WTC11 (cell line): ENCODE measurements at regions not wholly inside any gene's neighbourhood (a gene's known extent, or its start where the extent isn't known, plus 50 kb on each side); places are given as distances from the start of the nearest gene placed in this dataset.

ENCODE experiments used
- ATAC-seq: fragments of 200-7000 bp; cut with Tn5 transposase; 2 replicates; pipeline ENCODE4 v1.10.0; 2021; ENCODE audit warnings: mild to moderate bottlenecking, moderate library complexity
- CTCF ChIA-PET: fragments of 300-600 bp; sonication (Branson Sonifier 250); formaldehyde crosslinking; loops from one replicate; lab custom pipeline; 2021; ENCODE audit warnings: antibody characterized with exemption; lab: Charles Lee
- POLR2A ChIA-PET: fragments of 350-600 bp; sonication (Branson Sonifier 250); formaldehyde crosslinking; loops from one replicate; lab custom pipeline; 2021; ENCODE audit warnings: antibody characterized with exemption; lab: Charles Lee
- DNase-seq: peaks from one replicate; pipeline ENCODE4 v3.0.0; 2021; ENCODE audit warnings: low spot score
- H3K27ac Mint-ChIP-seq: 2 replicates; pipeline ENCODE4 v1.8.0; 2021; ENCODE audit warnings: mixed read lengths
- H3K27me3 Mint-ChIP-seq: 2 replicates; pipeline ENCODE4 v1.8.0; 2021; ENCODE audit warnings: low read depth, mild to moderate bottlenecking, moderate library complexity, mixed read lengths
- H3K36me3 Mint-ChIP-seq: 2 replicates; pipeline ENCODE4 v1.8.0; 2021; ENCODE audit warnings: mixed read lengths
- H3K4me1 Mint-ChIP-seq: 2 replicates; pipeline ENCODE4 v1.8.0; 2022; ENCODE audit warnings: mixed read lengths
- H3K4me3 Mint-ChIP-seq: 2 replicates; pipeline ENCODE4 v1.8.0; 2021; ENCODE audit warnings: mild to moderate bottlenecking, moderate library complexity, mixed read lengths
- H3K9me3 Mint-ChIP-seq: 2 replicates; pipeline ENCODE4 v1.8.0; 2021; ENCODE audit warnings: mixed read lengths
- ATF1 ChIP-seq: sonication (generic); formaldehyde crosslinking; IDR thresholded peaks from 2 replicates; pipeline ENCODE4 v1.8.1; 2023; ENCODE audit warnings: mild to moderate bottlenecking, moderate library complexity, missing genetic modification reagents
- ATF3 ChIP-seq: sonication (generic); formaldehyde crosslinking; conservative IDR thresholded peaks from 2 replicates; pipeline ENCODE4 v1.8.1; 2022; ENCODE audit warnings: mild to moderate bottlenecking, missing genetic modification reagents
- CBFB ChIP-seq: sonication (generic); formaldehyde crosslinking; IDR thresholded peaks from 2 replicates; pipeline ENCODE4 v1.8.1; 2022; ENCODE audit warnings: mild to moderate bottlenecking, low read depth, missing genetic modification reagents
- CREB1 ChIP-seq: sonication (generic); formaldehyde crosslinking; IDR thresholded peaks from 2 replicates; pipeline ENCODE4 v1.8.0; 2023; ENCODE audit warnings: mild to moderate bottlenecking, missing genetic modification reagents
- E2F5 ChIP-seq: sonication (generic); formaldehyde crosslinking; IDR thresholded peaks from 2 replicates; pipeline ENCODE4 v1.8.1; 2022; ENCODE audit warnings: mild to moderate bottlenecking, moderate library complexity, missing genetic modification reagents
- FOXJ3 ChIP-seq: sonication (generic); formaldehyde crosslinking; IDR thresholded peaks from 2 replicates; pipeline ENCODE4 v1.9.0; 2021; ENCODE audit warnings: missing genetic modification reagents, mild to moderate bottlenecking, borderline replicate concordance
- GTF2I ChIP-seq: fragments of 250-450 bp; sonication (Bioruptor Pico); conservative IDR thresholded peaks from 2 replicates; pipeline ENCODE4 v1.4.0; 2021; ENCODE audit warnings: mild to moderate bottlenecking
- IRF1 ChIP-seq: sonication (generic); formaldehyde crosslinking; IDR thresholded peaks from 2 replicates; pipeline ENCODE4 v1.8.0; 2023; ENCODE audit warnings: missing genetic modification reagents
- MLX ChIP-seq: sonication (generic); formaldehyde crosslinking; IDR thresholded peaks from 2 replicates; pipeline ENCODE4 v1.8.1; 2023; ENCODE audit warnings: mild to moderate bottlenecking, missing genetic modification reagents, moderate library complexity
- NFYB ChIP-seq: sonication (generic); formaldehyde crosslinking; conservative IDR thresholded peaks from 2 replicates; pipeline ENCODE4 v1.8.0; 2022; ENCODE audit warnings: low read depth, missing genetic modification reagents
- NR3C1 ChIP-seq: sonication (generic); formaldehyde crosslinking; conservative IDR thresholded peaks from 2 replicates; pipeline ENCODE4 v1.8.1; 2023; ENCODE audit warnings: low read depth, mild to moderate bottlenecking, missing genetic modification reagents
- SOX15 ChIP-seq: fragments of 250-450 bp; sonication (Bioruptor Pico); IDR thresholded peaks from 2 replicates; pipeline ENCODE4 v1.9.0; 2021; ENCODE audit warnings: mild to moderate bottlenecking
- TEAD1 ChIP-seq: sonication (generic); formaldehyde crosslinking; IDR thresholded peaks from 2 replicates; pipeline ENCODE4 v1.8.0; 2022; ENCODE audit warnings: mild to moderate bottlenecking, missing genetic modification reagents
- TP53 ChIP-seq: sonication (generic); formaldehyde crosslinking; IDR thresholded peaks from 2 replicates; pipeline ENCODE4 v1.8.1; 2023; ENCODE audit warnings: mild to moderate bottlenecking, missing genetic modification reagents
- ZBTB21 ChIP-seq: sonication (generic); formaldehyde crosslinking; IDR thresholded peaks from 2 replicates; pipeline ENCODE4 v1.8.1; 2023; ENCODE audit warnings: mild to moderate bottlenecking, missing genetic modification reagents, borderline replicate concordance
- ZNF138 ChIP-seq: sonication (generic); formaldehyde crosslinking; conservative IDR thresholded peaks from 2 replicates; pipeline ENCODE4 v1.8.1; 2022; ENCODE audit warnings: mild to moderate bottlenecking, moderate library complexity, missing genetic modification reagents
- ZNF219 ChIP-seq: sonication (generic); formaldehyde crosslinking; IDR thresholded peaks from 2 replicates; pipeline ENCODE4 v1.8.0; 2023; ENCODE audit warnings: missing genetic modification reagents, mild to moderate bottlenecking, borderline replicate concordance
- ZNF232 ChIP-seq: sonication (generic); formaldehyde crosslinking; IDR thresholded peaks from 2 replicates; pipeline ENCODE4 v1.8.0; 2022; ENCODE audit warnings: mild to moderate bottlenecking, missing genetic modification reagents
- ZNF532 ChIP-seq: fragments of 250-450 bp; sonication (Bioruptor Pico); IDR thresholded peaks from 2 replicates; pipeline ENCODE4 v1.9.0; 2021; ENCODE audit warnings: mild to moderate bottlenecking, borderline replicate concordance
- ZNF671 ChIP-seq: fragments of 250-450 bp; sonication (Bioruptor Pico); IDR thresholded peaks from 2 replicates; pipeline ENCODE4 v1.8.0; 2021; ENCODE audit warnings: mild to moderate bottlenecking
- TF ChIP-seq, protein P1 (sequence below): fragments of 250-450 bp; sonication (Bioruptor Pico); IDR thresholded peaks from 2 replicates; pipeline ENCODE4 v1.8.0; 2021; ENCODE audit warnings: mild to moderate bottlenecking
- TF ChIP-seq, protein P2 (sequence below): sonication (generic); formaldehyde crosslinking; IDR thresholded peaks from 2 replicates; pipeline ENCODE4 v1.8.1; 2022; ENCODE audit warnings: missing genetic modification reagents, borderline replicate concordance
- TF ChIP-seq, protein P3 (sequence below): sonication (generic); formaldehyde crosslinking; IDR thresholded peaks from 2 replicates; pipeline ENCODE4 v1.8.0; 2022; ENCODE audit warnings: mild to moderate bottlenecking, missing genetic modification reagents
- TF ChIP-seq, protein P4 (sequence below): sonication (generic); formaldehyde crosslinking; IDR thresholded peaks from 2 replicates; pipeline ENCODE4 v1.8.0; 2022; ENCODE audit warnings: mild to moderate bottlenecking, missing genetic modification reagents

DNA sequence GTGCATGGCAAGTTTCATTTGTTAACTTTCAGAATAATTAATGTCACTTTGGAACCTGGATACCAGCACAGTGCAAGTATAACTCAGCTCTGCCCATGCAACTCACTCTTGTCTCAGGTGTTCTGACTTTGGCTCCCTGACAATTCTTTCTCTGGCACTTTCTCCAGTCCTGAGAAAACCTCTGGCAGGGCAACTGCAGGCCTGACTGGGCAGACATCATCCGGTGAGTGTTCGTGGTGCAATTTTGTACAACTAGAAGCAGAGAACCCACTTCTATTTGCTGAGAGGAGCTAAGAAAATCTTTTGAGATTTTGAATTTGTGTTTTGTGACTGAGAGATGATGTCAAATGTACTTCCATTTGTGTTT, 143.0 kb downstream of the AQP4 start (continued):
- TF ChIP-seq MLX (CRISPR knock-in tag): no peak
- TF ChIP-seq GTF2I (CRISPR knock-in tag): no peak
- TF ChIP-seq CBFB (CRISPR knock-in tag): no peak
- no peak for TF ChIP-seq SOX15
- TF ChIP-seq, protein P1, sequence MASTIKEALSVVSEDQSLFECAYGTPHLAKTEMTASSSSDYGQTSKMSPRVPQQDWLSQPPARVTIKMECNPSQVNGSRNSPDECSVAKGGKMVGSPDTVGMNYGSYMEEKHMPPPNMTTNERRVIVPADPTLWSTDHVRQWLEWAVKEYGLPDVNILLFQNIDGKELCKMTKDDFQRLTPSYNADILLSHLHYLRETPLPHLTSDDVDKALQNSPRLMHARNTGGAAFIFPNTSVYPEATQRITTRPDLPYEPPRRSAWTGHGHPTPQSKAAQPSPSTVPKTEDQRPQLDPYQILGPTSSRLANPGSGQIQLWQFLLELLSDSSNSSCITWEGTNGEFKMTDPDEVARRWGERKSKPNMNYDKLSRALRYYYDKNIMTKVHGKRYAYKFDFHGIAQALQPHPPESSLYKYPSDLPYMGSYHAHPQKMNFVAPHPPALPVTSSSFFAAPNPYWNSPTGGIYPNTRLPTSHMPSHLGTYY: no peak
- no peak for TF ChIP-seq NR3C1
- TF ChIP-seq ZNF532: no peak
- TF ChIP-seq CREB1 (CRISPR knock-in tag): no peak
- TF ChIP-seq, all 79 proteins: peak for 0

GRCh38 chr18:26721854-26722564, 143.5 kb downstream of the AQP4 start:
- no peaks in the 10 kb centered on the region for H3K9me3 Mint-ChIP-seq
- H3K36me3 Mint-ChIP-seq: no peaks in the 10 kb centered on the region
- ATAC-seq (no peak), DNase-seq (no peak)
- TF ChIP-seq, protein P2, sequence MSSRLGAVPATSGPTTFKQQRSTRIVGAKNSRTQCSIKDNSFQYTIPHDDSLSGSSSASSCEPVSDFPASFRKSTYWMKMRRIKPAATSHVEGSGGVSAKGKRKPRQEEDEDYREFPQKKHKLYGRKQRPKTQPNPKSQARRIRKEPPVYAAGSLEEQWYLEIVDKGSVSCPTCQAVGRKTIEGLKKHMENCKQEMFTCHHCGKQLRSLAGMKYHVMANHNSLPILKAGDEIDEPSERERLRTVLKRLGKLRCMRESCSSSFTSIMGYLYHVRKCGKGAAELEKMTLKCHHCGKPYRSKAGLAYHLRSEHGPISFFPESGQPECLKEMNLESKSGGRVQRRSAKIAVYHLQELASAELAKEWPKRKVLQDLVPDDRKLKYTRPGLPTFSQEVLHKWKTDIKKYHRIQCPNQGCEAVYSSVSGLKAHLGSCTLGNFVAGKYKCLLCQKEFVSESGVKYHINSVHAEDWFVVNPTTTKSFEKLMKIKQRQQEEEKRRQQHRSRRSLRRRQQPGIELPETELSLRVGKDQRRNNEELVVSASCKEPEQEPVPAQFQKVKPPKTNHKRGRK (CRISPR knock-in tag): no peak
- TF ChIP-seq ATF3 (CRISPR knock-in tag) (no peak), CBFB (CRISPR knock-in tag) (no peak), FOXJ3 (no peak), ZBTB21 (CRISPR knock-in tag) (no peak), E2F5 (CRISPR knock-in tag) (no peak), NFYB (CRISPR knock-in tag) (no peak), ZNF138 (CRISPR knock-in tag) (no peak), TEAD1 (CRISPR knock-in tag) (no peak), ZNF232 (CRISPR knock-in tag) (no peak), TP53 (CRISPR knock-in tag) (no peak), ZNF219 (CRISPR knock-in tag) (no peak), ATF1 (CRISPR knock-in tag) (no peak), ZNF671 (CRISPR knock-in tag) (no peak), NR3C1 (no peak), IRF1 (CRISPR knock-in tag) (no peak)
- TF ChIP-seq, protein P3, sequence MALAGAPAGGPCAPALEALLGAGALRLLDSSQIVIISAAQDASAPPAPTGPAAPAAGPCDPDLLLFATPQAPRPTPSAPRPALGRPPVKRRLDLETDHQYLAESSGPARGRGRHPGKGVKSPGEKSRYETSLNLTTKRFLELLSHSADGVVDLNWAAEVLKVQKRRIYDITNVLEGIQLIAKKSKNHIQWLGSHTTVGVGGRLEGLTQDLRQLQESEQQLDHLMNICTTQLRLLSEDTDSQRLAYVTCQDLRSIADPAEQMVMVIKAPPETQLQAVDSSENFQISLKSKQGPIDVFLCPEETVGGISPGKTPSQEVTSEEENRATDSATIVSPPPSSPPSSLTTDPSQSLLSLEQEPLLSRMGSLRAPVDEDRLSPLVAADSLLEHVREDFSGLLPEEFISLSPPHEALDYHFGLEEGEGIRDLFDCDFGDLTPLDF (CRISPR knock-in tag): no peak
- TF ChIP-seq, protein P4, sequence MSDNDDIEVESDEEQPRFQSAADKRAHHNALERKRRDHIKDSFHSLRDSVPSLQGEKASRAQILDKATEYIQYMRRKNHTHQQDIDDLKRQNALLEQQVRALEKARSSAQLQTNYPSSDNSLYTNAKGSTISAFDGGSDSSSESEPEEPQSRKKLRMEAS (CRISPR knock-in tag): no peak
- POLR2A ChIA-PET: no interaction called here
- H3K4me3 Mint-ChIP-seq: no peak overlapping the region
- H3K27me3 Mint-ChIP-seq: no peaks in the 10 kb centered on the region; the same call in 1 of the 2 replicates
- no peak overlapping the region for H3K27ac Mint-ChIP-seq
- H3K4me1 Mint-ChIP-seq: peaks cover 5% of the 10 kb centered on the region
- CTCF ChIA-PET: no interaction called here
